ENCODE measurements at regions not wholly inside any gene's neighbourhood (a gene's known extent, or its start where the extent isn't known, plus 50 kb on each side); places are given as distances from the start of the nearest gene placed in this dataset. TPM values are rescaled to one million over a fixed set of nuclear protein-coding genes. Genes with fewer than 3 reads are reported as not detected.

Small RNA genes in the stretch of these regions (microRNA-seq; reads per million reads assigned to microRNA genes)
- gene MIR5186 = not detected

Measured in Right ventricle myocardium inferior (tissue), 1 donor.